HepG2 (cell line): ENCODE measurements at regions not wholly inside any gene's neighbourhood (a gene's known extent, or its start where the extent isn't known, plus 50 kb on each side); places are given as distances from the start of the nearest gene placed in this dataset.

Experiments used
- FOXA3 ChIP-seq: IDR thresholded peaks from 2 replicates; pipeline ENCODE4 v1.6.1; 2016; ENCODE audit warnings: missing genetic modification reagents, missing compliant biosample characterization
- KDM4B ChIP-seq: sonication (generic); formaldehyde crosslinking; IDR thresholded peaks from 2 replicates; pipeline ENCODE4 v1.4.0; 2020; ENCODE audit warnings: missing genetic modification reagents
- NCOA1 ChIP-seq: sonication (generic); formaldehyde crosslinking; IDR thresholded peaks from 2 replicates; pipeline ENCODE4 v1.9.0; 2021; ENCODE audit warnings: missing genetic modification reagents
- RXRB ChIP-seq: IDR thresholded peaks from 2 replicates; pipeline ENCODE4 v1.6.1; 2016; ENCODE audit warnings: borderline replicate concordance, missing genetic modification reagents, missing compliant biosample characterization
- SMAD3 ChIP-seq: sonication (generic); formaldehyde crosslinking; IDR thresholded peaks from 2 replicates; pipeline ENCODE4 v1.4.0; 2020; ENCODE audit warnings: missing genetic modification reagents
- SMYD3 ChIP-seq: sonication (generic); formaldehyde crosslinking; IDR thresholded peaks from 2 replicates; pipeline ENCODE4 v1.8.1; 2023; ENCODE audit warnings: mild to moderate bottlenecking, missing genetic modification reagents
- XBP1 ChIP-seq: sonication (generic); formaldehyde crosslinking; IDR thresholded peaks from 2 replicates; pipeline ENCODE4 v1.5.0; 2020; ENCODE audit warnings: missing genetic modification reagents
- ZBTB38 ChIP-seq: sonication (generic); formaldehyde crosslinking; IDR thresholded peaks from 2 replicates; pipeline ENCODE4 v1.5.1; 2020; ENCODE audit warnings: mild to moderate bottlenecking, missing genetic modification reagents
- ZFY ChIP-seq: sonication (generic); formaldehyde crosslinking; IDR thresholded peaks from 2 replicates; pipeline ENCODE4 v1.4.0; 2020; ENCODE audit warnings: missing genetic modification reagents
- ZNF232 ChIP-seq: sonication (generic); formaldehyde crosslinking; IDR thresholded peaks from 2 replicates; pipeline ENCODE4 v1.4.0; 2020; ENCODE audit warnings: missing genetic modification reagents, borderline replicate concordance
- ZNF234 ChIP-seq: sonication (generic); formaldehyde crosslinking; conservative IDR thresholded peaks from 2 replicates; pipeline ENCODE4 v1.5.1; 2020; ENCODE audit warnings: mild to moderate bottlenecking, missing genetic modification reagents
- ZNF34 ChIP-seq: sonication (generic); formaldehyde crosslinking; IDR thresholded peaks from 2 replicates; pipeline ENCODE4 v1.4.0; 2020; ENCODE audit warnings: mild to moderate bottlenecking, missing genetic modification reagents, borderline replicate concordance
- ZNF569 ChIP-seq: sonication (generic); formaldehyde crosslinking; IDR thresholded peaks from 2 replicates; pipeline ENCODE4 v1.5.0; 2020; ENCODE audit warnings: mild to moderate bottlenecking, missing genetic modification reagents, moderate library complexity, borderline replicate concordance
- ZZZ3 ChIP-seq: sonication (generic); formaldehyde crosslinking; IDR thresholded peaks from 2 replicates; pipeline ENCODE4 v1.4.0; 2020; ENCODE audit warnings: missing genetic modification reagents, mild to moderate bottlenecking, borderline replicate concordance
- TF ChIP-seq, protein P1 (sequence below): sonication (generic); formaldehyde crosslinking; IDR thresholded peaks from 2 replicates; pipeline ENCODE4 v1.4.0; 2020; ENCODE audit warnings: mild to moderate bottlenecking, missing genetic modification reagents
- TF ChIP-seq, protein P2 (sequence below): sonication (generic); formaldehyde crosslinking; IDR thresholded peaks from 2 replicates; pipeline ENCODE4 v1.4.0; 2020; ENCODE audit warnings: missing genetic modification reagents, mild to moderate bottlenecking, borderline replicate concordance
- TF ChIP-seq, protein P3 (sequence below): IDR thresholded peaks from 2 replicates; pipeline ENCODE4 v1.6.1; 2012; ENCODE audit warnings: low read depth, low read length, improper control_type of control experiment

DNA sequence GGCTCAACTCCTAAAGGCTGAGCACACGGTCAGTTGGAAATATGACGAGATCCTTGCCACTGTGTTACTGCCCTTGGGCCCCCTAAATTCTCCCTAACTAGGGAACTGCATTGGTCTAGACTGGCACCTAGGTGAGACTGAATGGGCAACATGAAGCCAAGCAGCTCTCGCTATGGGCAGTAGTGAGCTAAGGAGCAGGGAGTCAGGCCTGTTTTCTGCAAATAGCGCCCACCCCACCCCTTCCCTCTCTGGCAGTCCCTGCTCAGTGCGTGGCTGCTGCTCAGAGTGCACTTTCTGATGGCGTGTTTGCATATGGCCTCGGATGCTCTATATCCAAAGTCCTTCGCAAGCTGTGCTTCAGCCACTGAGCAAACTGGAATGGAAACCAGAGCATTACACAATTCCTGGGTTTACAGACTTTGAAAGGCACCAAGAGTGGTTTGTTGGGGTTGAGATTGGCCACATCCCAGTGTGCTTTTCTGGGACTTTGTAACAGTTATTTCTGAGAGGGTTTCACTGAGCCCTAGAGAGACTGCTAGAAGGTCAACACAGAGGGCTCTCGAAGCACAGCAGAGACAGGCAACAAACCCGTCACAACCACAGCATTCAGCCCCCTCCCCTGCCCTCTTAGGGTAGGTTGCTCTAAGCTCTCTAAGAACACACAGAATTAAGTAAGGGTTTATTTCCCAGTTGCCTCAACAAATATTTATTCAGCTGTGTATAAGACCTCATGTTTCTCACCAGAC, 419.9 kb downstream of the STK39 start (continued):
- TF ChIP-seq, protein P1, sequence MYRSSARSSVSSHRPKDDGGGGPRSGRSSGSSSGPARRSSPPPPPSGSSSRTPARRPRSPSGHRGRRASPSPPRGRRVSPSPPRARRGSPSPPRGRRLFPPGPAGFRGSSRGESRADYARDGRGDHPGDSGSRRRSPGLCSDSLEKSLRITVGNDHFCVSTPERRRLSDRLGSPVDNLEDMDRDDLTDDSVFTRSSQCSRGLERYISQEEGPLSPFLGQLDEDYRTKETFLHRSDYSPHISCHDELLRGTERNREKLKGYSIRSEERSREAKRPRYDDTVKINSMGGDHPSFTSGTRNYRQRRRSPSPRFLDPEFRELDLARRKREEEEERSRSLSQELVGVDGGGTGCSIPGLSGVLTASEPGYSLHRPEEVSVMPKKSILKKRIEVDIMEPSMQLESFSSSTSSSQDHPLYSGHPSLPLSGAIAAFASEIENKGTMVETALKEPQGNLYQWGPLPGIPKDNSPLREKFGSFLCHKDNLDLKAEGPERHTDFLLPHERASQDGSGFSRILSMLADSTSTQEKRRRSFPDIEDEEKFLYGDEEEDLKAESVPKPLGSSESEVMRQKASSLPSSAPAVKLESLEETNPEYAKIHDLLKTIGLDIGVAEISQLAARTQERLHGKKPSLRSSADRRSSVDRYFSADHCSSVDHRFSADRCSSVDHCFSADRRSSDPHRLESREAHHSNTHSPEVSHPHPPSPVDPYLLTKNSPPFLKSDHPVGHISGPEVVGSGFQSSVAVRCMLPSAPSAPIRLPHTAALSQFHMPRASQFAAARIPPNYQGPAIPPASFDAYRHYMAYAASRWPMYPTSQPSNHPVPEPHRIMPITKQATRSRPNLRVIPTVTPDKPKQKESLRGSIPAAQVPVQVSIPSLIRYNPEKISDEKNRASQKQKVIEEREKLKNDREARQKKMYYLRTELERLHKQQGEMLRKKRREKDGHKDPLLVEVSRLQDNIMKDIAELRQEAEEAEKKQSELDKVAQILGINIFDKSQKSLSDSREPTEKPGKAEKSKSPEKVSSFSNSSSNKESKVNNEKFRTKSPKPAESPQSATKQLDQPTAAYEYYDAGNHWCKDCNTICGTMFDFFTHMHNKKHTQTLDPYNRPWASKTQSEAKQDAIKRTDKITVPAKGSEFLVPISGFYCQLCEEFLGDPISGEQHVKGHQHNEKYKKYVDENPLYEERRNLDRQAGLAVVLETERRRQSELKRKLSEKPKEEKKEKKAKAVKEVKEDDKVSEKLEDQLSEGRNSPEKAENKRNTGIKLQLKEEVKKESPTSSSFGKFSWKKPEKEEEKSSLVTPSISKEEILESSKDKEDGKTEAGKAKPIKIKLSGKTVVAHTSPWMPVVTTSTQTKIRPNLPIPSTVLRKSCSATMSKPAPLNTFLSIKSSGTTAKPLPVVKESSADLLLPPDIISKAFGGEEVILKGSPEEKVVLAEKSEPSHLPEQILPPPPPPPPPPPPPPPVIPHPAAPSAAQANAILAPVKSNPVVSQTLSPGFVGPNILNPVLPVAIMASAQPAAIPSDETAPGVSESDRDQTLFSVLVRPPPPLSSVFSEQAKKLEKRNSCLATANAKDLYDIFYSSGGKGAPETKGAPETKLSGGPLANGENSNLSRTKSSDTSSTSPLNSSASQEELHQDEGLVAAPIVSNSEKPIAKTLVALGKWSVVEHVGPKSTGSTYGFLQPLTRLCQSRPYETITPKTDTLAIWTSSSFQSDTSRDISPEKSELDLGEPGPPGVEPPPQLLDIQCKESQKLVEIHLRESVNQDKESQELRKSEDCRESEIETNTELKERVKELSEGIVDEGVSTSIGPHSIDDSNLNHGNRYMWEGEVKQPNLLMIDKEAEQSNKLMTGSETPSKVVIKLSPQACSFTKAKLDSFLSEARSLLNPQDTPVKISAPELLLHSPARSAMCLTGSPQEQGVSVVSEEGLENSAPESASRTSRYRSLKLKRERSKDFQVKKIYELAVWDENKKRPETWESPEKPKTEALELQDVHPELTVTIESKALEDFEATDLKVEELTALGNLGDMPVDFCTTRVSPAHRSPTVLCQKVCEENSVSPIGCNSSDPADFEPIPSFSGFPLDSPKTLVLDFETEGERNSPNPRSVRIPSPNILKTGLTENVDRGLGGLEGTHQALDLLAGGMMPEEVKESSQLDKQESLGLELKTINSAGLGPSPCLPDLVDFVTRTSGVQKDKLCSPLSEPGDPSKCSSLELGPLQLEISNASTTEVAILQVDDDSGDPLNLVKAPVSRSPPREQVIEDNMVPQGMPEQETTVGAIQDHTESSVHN: no peak
- TF ChIP-seq ZFY (CRISPR knock-in tag) (peak; percentile 79), NCOA1 (CRISPR knock-in tag) (peak; percentile 97), ZZZ3 (no peak), RXRB (CRISPR knock-in tag) (peak; percentile 96), KDM4B (CRISPR knock-in tag) (peak; percentile 95), ZNF232 (CRISPR knock-in tag) (no peak), FOXA3 (CRISPR knock-in tag) (peak; percentile 94), SMAD3 (peak; percentile 87), ZNF34 (peak; percentile 97), SMYD3 (CRISPR knock-in tag) (peak; percentile 75; the same call in 1 of the 2 replicates), ZNF234 (CRISPR knock-in tag) (no peak), ZBTB38 (CRISPR knock-in tag) (peak; percentile 71; the same call in 1 of the 2 replicates), ZNF569 (CRISPR knock-in tag) (peak; percentile 88; the same call in 1 of the 2 replicates), XBP1 (CRISPR knock-in tag) (no peak; the same call in 1 of the 2 replicates)
- TF ChIP-seq, protein P2, sequence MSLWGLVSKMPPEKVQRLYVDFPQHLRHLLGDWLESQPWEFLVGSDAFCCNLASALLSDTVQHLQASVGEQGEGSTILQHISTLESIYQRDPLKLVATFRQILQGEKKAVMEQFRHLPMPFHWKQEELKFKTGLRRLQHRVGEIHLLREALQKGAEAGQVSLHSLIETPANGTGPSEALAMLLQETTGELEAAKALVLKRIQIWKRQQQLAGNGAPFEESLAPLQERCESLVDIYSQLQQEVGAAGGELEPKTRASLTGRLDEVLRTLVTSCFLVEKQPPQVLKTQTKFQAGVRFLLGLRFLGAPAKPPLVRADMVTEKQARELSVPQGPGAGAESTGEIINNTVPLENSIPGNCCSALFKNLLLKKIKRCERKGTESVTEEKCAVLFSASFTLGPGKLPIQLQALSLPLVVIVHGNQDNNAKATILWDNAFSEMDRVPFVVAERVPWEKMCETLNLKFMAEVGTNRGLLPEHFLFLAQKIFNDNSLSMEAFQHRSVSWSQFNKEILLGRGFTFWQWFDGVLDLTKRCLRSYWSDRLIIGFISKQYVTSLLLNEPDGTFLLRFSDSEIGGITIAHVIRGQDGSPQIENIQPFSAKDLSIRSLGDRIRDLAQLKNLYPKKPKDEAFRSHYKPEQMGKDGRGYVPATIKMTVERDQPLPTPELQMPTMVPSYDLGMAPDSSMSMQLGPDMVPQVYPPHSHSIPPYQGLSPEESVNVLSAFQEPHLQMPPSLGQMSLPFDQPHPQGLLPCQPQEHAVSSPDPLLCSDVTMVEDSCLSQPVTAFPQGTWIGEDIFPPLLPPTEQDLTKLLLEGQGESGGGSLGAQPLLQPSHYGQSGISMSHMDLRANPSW (CRISPR knock-in tag): peak; percentile 90
- TF ChIP-seq, protein P3, sequence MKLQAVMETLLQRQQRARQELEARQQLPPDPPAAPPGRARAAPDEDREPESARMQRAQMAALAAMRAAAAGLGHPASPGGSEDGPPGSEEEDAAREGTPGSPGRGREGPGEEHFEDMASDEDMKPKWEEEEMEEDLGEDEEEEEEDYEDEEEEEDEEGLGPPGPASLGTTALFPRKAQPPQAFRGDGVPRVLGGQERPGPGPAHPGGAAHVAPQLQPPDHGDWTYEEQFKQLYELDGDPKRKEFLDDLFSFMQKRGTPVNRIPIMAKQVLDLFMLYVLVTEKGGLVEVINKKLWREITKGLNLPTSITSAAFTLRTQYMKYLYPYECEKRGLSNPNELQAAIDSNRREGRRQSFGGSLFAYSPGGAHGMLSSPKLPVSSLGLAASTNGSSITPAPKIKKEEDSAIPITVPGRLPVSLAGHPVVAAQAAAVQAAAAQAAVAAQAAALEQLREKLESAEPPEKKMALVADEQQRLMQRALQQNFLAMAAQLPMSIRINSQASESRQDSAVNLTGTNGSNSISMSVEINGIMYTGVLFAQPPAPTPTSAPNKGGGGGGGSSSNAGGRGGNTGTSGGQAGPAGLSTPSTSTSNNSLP: peak; percentile 74
